IMR-90 (cell line): ENCODE measurements at regions not wholly inside any gene's neighbourhood (a gene's known extent, or its start where the extent isn't known, plus 50 kb on each side); places are given as distances from the start of the nearest gene placed in this dataset.

Experiments used
- ATAC-seq: fragments of 200-7000 bp; cut with Tn5 transposase; 2 replicates; pipeline ENCODE4 v1.9.1; 2020; ENCODE audit warnings: low read depth, mild to moderate bottlenecking, moderate library complexity
- BruUV-seq: library from RNA; stranded (reverse); fragments of 400-500 nt; replicated peaks from 2 replicates; lab custom pipeline; 2021; lab: Mats Ljungman, UMichigan
- CTCF ChIA-PET: fragments of 300-600 bp; formaldehyde crosslinking; extraction: SDS; loops from one replicate; lab custom pipeline; 2021; ENCODE audit warnings: antibody characterized with exemption; lab: Yijun Ruan, JAX
- POLR2A ChIA-PET: fragments of 300-600 bp; sonication (Branson Sonifier 250); formaldehyde crosslinking; loops from one replicate; lab custom pipeline; 2022; ENCODE audit warnings: antibody characterized with exemption; ENCODE audit not compliant: unreplicated experiment; lab: Charles Lee
- DNase-seq: peaks from one replicate; pipeline ENCODE4 v3.0.0; 2013
- H2AFZ ChIP-seq: replicated peaks from 2 replicates; pipeline ENCODE3; 2013; ENCODE audit warnings: low read length, mild to moderate bottlenecking; ENCODE audit not compliant: poor library complexity
- H2AK5ac ChIP-seq: 2 replicates; pipeline ENCODE4 v1.6.1; 2013; ENCODE audit warnings: low read depth, low read length, inconsistent platforms
- H2AK9ac ChIP-seq: replicated peaks from 2 replicates; pipeline ENCODE3; 2013; ENCODE audit warnings: mild to moderate bottlenecking, low read depth, low read length, moderate library complexity; ENCODE audit not compliant: poor library complexity
- H2BK120ac ChIP-seq: 2 replicates; pipeline ENCODE4 v1.6.1; 2013; ENCODE audit warnings: low read depth, low read length, inconsistent platforms
- H2BK15ac ChIP-seq: 3 replicates; pipeline ENCODE4 v1.6.1; 2013; ENCODE audit warnings: low read depth, low read length, inconsistent platforms
- H2BK20ac ChIP-seq: 2 replicates; pipeline ENCODE4 v1.6.1; 2013; ENCODE audit warnings: low read depth, mild to moderate bottlenecking, inconsistent platforms, low read length, moderate library complexity
- H2BK5ac ChIP-seq: 2 replicates; pipeline ENCODE4 v1.6.1; 2013; ENCODE audit warnings: mild to moderate bottlenecking, low read depth, low read length, inconsistent platforms; ENCODE audit not compliant: poor library complexity, severe bottlenecking
- H3K14ac ChIP-seq: replicated peaks from 2 replicates; pipeline ENCODE4 v1.6.1; 2013; ENCODE audit warnings: low read depth, low read length, inconsistent platforms
- H3K18ac ChIP-seq: 2 replicates; pipeline ENCODE4 v1.6.1; 2013; ENCODE audit warnings: low read depth, low read length, control low read depth
- H3K23ac ChIP-seq: 2 replicates; pipeline ENCODE4 v1.6.1; 2013; ENCODE audit warnings: low read depth, low read length, inconsistent platforms
- H3K27ac ChIP-seq: 2 replicates; pipeline ENCODE4 v1.5.1; 2013; ENCODE audit warnings: mild to moderate bottlenecking, control low read depth, low read length; ENCODE audit not compliant: insufficient read depth
- H3K27me3 ChIP-seq: 2 replicates; pipeline ENCODE4 v1.6.1; 2013; ENCODE audit warnings: low read length; ENCODE audit not compliant: control insufficient read depth, insufficient read depth
- H3K36me3 ChIP-seq: 2 replicates; pipeline ENCODE4 v1.6.1; 2013; ENCODE audit warnings: low read length, mixed read lengths; ENCODE audit not compliant: control insufficient read depth, insufficient read depth
- H3K4ac ChIP-seq: 2 replicates; pipeline ENCODE4 v1.6.1; 2013; ENCODE audit warnings: low read depth, low read length, inconsistent platforms
- H3K4me1 ChIP-seq: 2 replicates; pipeline ENCODE4 v1.6.1; 2013; ENCODE audit warnings: low read length, mixed read lengths; ENCODE audit not compliant: control insufficient read depth, insufficient read depth
- H3K4me2 ChIP-seq: 2 replicates; pipeline ENCODE4 v1.6.1; 2013; ENCODE audit warnings: low read depth, mild to moderate bottlenecking, control low read depth, low read length, moderate library complexity
- H3K4me3 ChIP-seq: 2 replicates; pipeline ENCODE4 v1.5.1; 2013; ENCODE audit warnings: low read depth, mild to moderate bottlenecking, control low read depth, low read length, moderate library complexity; ENCODE audit not compliant: insufficient read depth
- H3K56ac ChIP-seq: 2 replicates; pipeline ENCODE4 v1.6.1; 2013; ENCODE audit warnings: low read length, inconsistent platforms; ENCODE audit not compliant: insufficient read depth; ENCODE audit errors: extremely low read depth
- H3K79me1 ChIP-seq, 2 experiments: 2 replicates each; pipeline ENCODE4 v1.6.1; 2013; ENCODE audit warnings: low read length in 2 of 2, inconsistent platforms in 1 of 2, low read depth in 1 of 2
- H3K9ac ChIP-seq: 2 replicates; pipeline ENCODE4 v1.6.1; 2013; ENCODE audit warnings: low read depth, low read length, control low read depth
- H3K9me1 ChIP-seq: 2 replicates; pipeline ENCODE4 v1.6.1; 2013; ENCODE audit warnings: low read length, inconsistent platforms; ENCODE audit not compliant: insufficient read depth
- H3K9me3 ChIP-seq: 2 replicates; pipeline ENCODE4 v1.6.1; 2013; ENCODE audit warnings: low read length; ENCODE audit not compliant: control insufficient read depth, insufficient read depth
- H4K20me1 ChIP-seq: 2 replicates; pipeline ENCODE4 v1.6.1; 2013; ENCODE audit warnings: low read length, inconsistent platforms; ENCODE audit not compliant: insufficient read depth
- H4K5ac ChIP-seq: 2 replicates; pipeline ENCODE4 v1.6.1; 2013; ENCODE audit warnings: mild to moderate bottlenecking, low read depth, low read length, control low read depth
- H4K8ac ChIP-seq, 2 experiments: 2 replicates each; pipeline ENCODE4 v1.6.1; 2013; ENCODE audit warnings: low read depth in 2 of 2, low read length in 2 of 2, control low read depth in 1 of 2, inconsistent platforms in 1 of 2
- H4K91ac ChIP-seq: 2 replicates; pipeline ENCODE4 v1.6.1; 2013; ENCODE audit warnings: low read depth, low read length, inconsistent platforms; ENCODE audit not compliant: insufficient read depth
- BHLHE40 ChIP-seq: fragments of 150-350 bp; IDR thresholded peaks from 2 replicates; pipeline ENCODE4 v1.6.1; 2016; ENCODE audit warnings: mild to moderate bottlenecking, low read depth, low read length
- CEBPB ChIP-seq: IDR thresholded peaks from 2 replicates; pipeline ENCODE4 v1.6.1; 2012; ENCODE audit warnings: low read depth, low read length, improper control_type of control experiment
- CHD1 ChIP-seq: IDR thresholded peaks from 2 replicates; pipeline ENCODE4 v1.6.1; 2012; ENCODE audit warnings: low read depth, low read length, improper control_type of control experiment
- CTCF ChIP-seq: conservative IDR thresholded peaks from 2 replicates; pipeline ENCODE4 v1.5.1; 2012; ENCODE audit warnings: mild to moderate bottlenecking, low read depth, low read length, improper control_type of control experiment
- ELK1 ChIP-seq: fragments of 150-350 bp; IDR thresholded peaks from 2 replicates; pipeline ENCODE4 v1.6.1; 2016; ENCODE audit warnings: low read depth, mild to moderate bottlenecking, low read length, moderate library complexity, borderline replicate concordance
- FOS ChIP-seq: fragments of 150-350 bp; IDR thresholded peaks from 2 replicates; pipeline ENCODE4 v1.6.1; 2016; ENCODE audit warnings: low read depth, low read length
- MAFK ChIP-seq: IDR thresholded peaks from 2 replicates; pipeline ENCODE4 v1.6.1; 2012; ENCODE audit warnings: low read depth, low read length, improper control_type of control experiment
- MAZ ChIP-seq: IDR thresholded peaks from 2 replicates; pipeline ENCODE4 v1.6.1; 2012; ENCODE audit warnings: low read depth, mild to moderate bottlenecking, low read length, improper control_type of control experiment, moderate library complexity, borderline replicate concordance
- MXI1 ChIP-seq: IDR thresholded peaks from 2 replicates; pipeline ENCODE4 v1.6.1; 2012; ENCODE audit warnings: low read depth, mild to moderate bottlenecking, low read length, moderate library complexity, borderline replicate concordance
- NFE2L2 ChIP-seq: fragments of 150-350 bp; IDR thresholded peaks from 2 replicates; pipeline ENCODE4 v1.6.1; 2016; ENCODE audit warnings: low read depth, mild to moderate bottlenecking, low read length
- POLR2A ChIP-seq: IDR thresholded peaks from 2 replicates; pipeline ENCODE4 v1.6.1; 2012; ENCODE audit warnings: mild to moderate bottlenecking, low read depth, low read length
- RAD21 ChIP-seq: IDR thresholded peaks from 2 replicates; pipeline ENCODE4 v1.6.1; 2012; ENCODE audit warnings: low read length, improper control_type of control experiment
- RCOR1 ChIP-seq: IDR thresholded peaks from 2 replicates; pipeline ENCODE4 v1.6.1; 2012; ENCODE audit warnings: mild to moderate bottlenecking, low read length, improper control_type of control experiment; ENCODE audit not compliant: insufficient replicate concordance
- RFX5 ChIP-seq: IDR thresholded peaks from 2 replicates; pipeline ENCODE4 v1.8.0; 2012; ENCODE audit warnings: low read depth, mild to moderate bottlenecking, low read length, moderate library complexity
- SMC3 ChIP-seq: fragments of 150-350 bp; IDR thresholded peaks from 2 replicates; pipeline ENCODE4 v1.6.1; 2016; ENCODE audit warnings: low read depth, mild to moderate bottlenecking, antibody characterized with exemption, low read length, moderate library complexity
- USF2 ChIP-seq: fragments of 150-350 bp; IDR thresholded peaks from 2 replicates; pipeline ENCODE4 v1.6.1; 2017; ENCODE audit warnings: mild to moderate bottlenecking, antibody characterized with exemption, low read length, low read depth
- WGBS, 2 experiments: methylation state at CpG; one replicate each; pipeline versions ENCODE4 v1.1.5 to v1.1.7; 2013; ENCODE audit warnings: missing lambda C conversion rate in 2 of 2; ENCODE audit not compliant: insufficient read length in 1 of 2; ENCODE audit errors: extremely low coverage in 2 of 2; 5-methylcytosine and 5-hydroxymethylcytosine counted together
- dilution Hi-C: fragments of 300-500 bp; cut with HindIII; formaldehyde crosslinking; loops from one replicate; pipeline ENCODE4 v1.14.3; 2018; ENCODE audit warnings: low sequenced_read_pairs; ENCODE audit not compliant: unreplicated experiment
- in situ Hi-C: fragments of 300-500 bp; cut with MboI; formaldehyde crosslinking; loops from 3 replicates; pipeline ENCODE4 v1.14.3; 2019; ENCODE audit warnings: low sequenced_read_pairs, inconsistent platforms, mixed read lengths
- intact Hi-C: fragments of 100-400 bp; cut with micrococcal nuclease; formaldehyde crosslinking; loops from 2 replicates; pipeline ENCODE4 v1.10.0; 2022

- H3K4ac ChIP-seq: no peak overlapping the region
- no peak overlapping the region for H2BK120ac ChIP-seq
- H3K14ac ChIP-seq: no peak overlapping the region
- TF ChIP-seq RFX5 (no peak), POLR2A (no peak), CHD1 (no peak), MXI1 (no peak), NFE2L2 (no peak), RAD21 (no peak), ELK1 (no peak), RCOR1 (no peak), MAFK (no peak), SMC3 (no peak), FOS (no peak), CEBPB (no peak), USF2 (no peak), MAZ (no peak), CTCF (no peak), BHLHE40 (no peak)
- no peak overlapping the region for H2AK5ac ChIP-seq
- no CpG with 5 or more reads among the region's 4 CpGs for WGBS, 2 experiments
- H3K4me1 ChIP-seq: peaks cover 6% of the 10 kb centered on the region
- H2BK20ac ChIP-seq: no peak overlapping the region
- H3K4me2 ChIP-seq: no peak overlapping the region
- H3K27ac ChIP-seq: no peak overlapping the region
- DNase-seq (no peak), ATAC-seq (no peak)
- BruUV-seq: no TSS peak
- no peak overlapping the region for H4K91ac ChIP-seq
- H3K9me3 ChIP-seq: no peaks in the 10 kb centered on the region
- no peak overlapping the region for H3K9ac ChIP-seq
- H4K5ac ChIP-seq: no peak overlapping the region
- no peaks in the 10 kb centered on the region for H3K27me3 ChIP-seq
- in situ Hi-C loops (no loop called here), dilution Hi-C loops (no loop called here), intact Hi-C loops (no loop called here)
- no peak overlapping the region for H3K4me3 ChIP-seq
- no peak overlapping the region for H3K18ac ChIP-seq
- no peak overlapping the region for H2AK9ac ChIP-seq
- H3K23ac ChIP-seq: no peak overlapping the region
- POLR2A ChIA-PET: no interaction called here
- H4K20me1 ChIP-seq: no peaks in the 10 kb centered on the region
- H2AFZ ChIP-seq: no peak overlapping the region
- no peak overlapping the region for H4K8ac ChIP-seq
- H2BK5ac ChIP-seq: no peak overlapping the region
- H2BK15ac ChIP-seq: no peak overlapping the region
- no peaks in the 10 kb centered on the region for H3K36me3 ChIP-seq
- H3K79me1 ChIP-seq: no peaks in the 10 kb centered on the region
- H3K56ac ChIP-seq: no peak overlapping the region
- CTCF ChIA-PET: no interaction called here
- H3K9me1 ChIP-seq: no peaks in the 10 kb centered on the region
These were observed 122.5 kb downstream of the IRS1 start for GRCh38 chr2:226677080-226677479.
